ENCODE measurements at regions not wholly inside any gene's neighbourhood (a gene's known extent, or its start where the extent isn't known, plus 50 kb on each side); places are given as distances from the start of the nearest gene placed in this dataset.

- H3K27ac ChIP-seq (ENCODE audit: insufficient read depth, low read length), result no peak overlapping the region
- no peaks in the 10 kb centered on the region for H3K79me2 ChIP-seq (ENCODE audit: control insufficient read depth, insufficient read depth, low read length)
- H2AFZ ChIP-seq (ENCODE audit: low read length), result no peak overlapping the region
- no peaks in the 10 kb centered on the region for H4K20me1 ChIP-seq (ENCODE audit: control insufficient read depth, extremely low read depth, insufficient read depth, low read length)
- no peaks in the 10 kb centered on the region for H3K4me1 ChIP-seq (ENCODE audit: control insufficient read depth, extremely low read depth, insufficient read depth, low read length)
- H3K27me3 ChIP-seq (ENCODE audit: control insufficient read depth, insufficient read depth, low read length), result no peaks in the 10 kb centered on the region
- H3K9ac ChIP-seq (ENCODE audit: insufficient read depth, low read length), result no peak overlapping the region
- no peaks in the 10 kb centered on the region for H3K36me3 ChIP-seq (ENCODE audit: control insufficient read depth, insufficient read depth, low read length)
- peak in 1 of 2 donors; percentile 1 for DNase-seq (ENCODE audit: low read depth in 2 of 2)
- no peaks in the 10 kb centered on the region for H3K9me3 ChIP-seq (ENCODE audit: control insufficient read depth, insufficient read depth, low read depth, low read length)
- no peak overlapping the region for H3K4me3 ChIP-seq (replicated peaks in 1 of 4; ENCODE audit: control extremely low read depth in 1 of 4, insufficient read depth in 1 of 4, low read depth in 3 of 4, low read length in 4 of 4)
- no peak overlapping the region for H3K4me2 ChIP-seq (ENCODE audit: extremely low read depth, insufficient read depth, low read length)
- TF ChIP-seq CTCF (conservative IDR thresholded peaks at IDR 0.05 in 1 of 2, IDR thresholded peaks at IDR 0.05 in 1 of 2; ENCODE audit: low read depth in 1 of 2, low read length in 2 of 2), result no peak
- no peak for TF ChIP-seq EZH2 (IDR thresholded peaks at IDR 0.05; ENCODE audit: low read length, missing control alignments)
Observed at GRCh38 chr3:144361002-144361401, 389.4 kb downstream of the DIPK2A start.

- Histone ChIP-seq H3K27ac (ENCODE audit: insufficient read depth, low read length) (no peak overlapping the region), H3K79me2 (ENCODE audit: control insufficient read depth, insufficient read depth, low read length) (no peaks in the 10 kb centered on the region), H3K9ac (ENCODE audit: insufficient read depth, low read length) (no peak overlapping the region), H3K9me3 (ENCODE audit: control insufficient read depth, insufficient read depth, low read depth, low read length) (no peaks in the 10 kb centered on the region), H3K4me2 (ENCODE audit: extremely low read depth, insufficient read depth, low read length) (no peak overlapping the region), H2AFZ (ENCODE audit: low read length) (no peak overlapping the region), H3K27me3 (ENCODE audit: control insufficient read depth, insufficient read depth, low read length) (no peaks in the 10 kb centered on the region), H3K4me3 (replicated peaks in 1 of 4; ENCODE audit: control extremely low read depth in 1 of 4, insufficient read depth in 1 of 4, low read depth in 3 of 4, low read length in 4 of 4) (no peak overlapping the region), H3K4me1 (ENCODE audit: control insufficient read depth, extremely low read depth, insufficient read depth, low read length) (no peaks in the 10 kb centered on the region), H4K20me1 (ENCODE audit: control insufficient read depth, extremely low read depth, insufficient read depth, low read length) (no peaks in the 10 kb centered on the region), H3K36me3 (ENCODE audit: control insufficient read depth, insufficient read depth, low read length) (no peaks in the 10 kb centered on the region)
- peak; percentile 32 to 65 for DNase-seq (ENCODE audit: low read depth in 2 of 2)
- TF ChIP-seq CTCF (conservative IDR thresholded peaks at IDR 0.05 in 1 of 2, IDR thresholded peaks at IDR 0.05 in 1 of 2; ENCODE audit: low read depth in 1 of 2, low read length in 2 of 2) (no peak), EZH2 (IDR thresholded peaks at IDR 0.05; ENCODE audit: low read length, missing control alignments) (no peak)
Observed at GRCh38 chr3:144362126-144362525, 390.5 kb downstream of the DIPK2A start.

GRCh38 chr3:144363856-144364255 lies 392.2 kb downstream of the DIPK2A start:
- no peak overlapping the region for H2AFZ ChIP-seq (ENCODE audit: low read length)
- no peak overlapping the region for H3K9ac ChIP-seq (ENCODE audit: insufficient read depth, low read length)
- H3K9me3 ChIP-seq (ENCODE audit: control insufficient read depth, insufficient read depth, low read depth, low read length), result no peaks in the 10 kb centered on the region
- no peaks in the 10 kb centered on the region for H3K79me2 ChIP-seq (ENCODE audit: control insufficient read depth, insufficient read depth, low read length)
- TF ChIP-seq CTCF (conservative IDR thresholded peaks at IDR 0.05 in 1 of 2, IDR thresholded peaks at IDR 0.05 in 1 of 2; ENCODE audit: low read depth in 1 of 2, low read length in 2 of 2) (no peak), EZH2 (IDR thresholded peaks at IDR 0.05; ENCODE audit: low read length, missing control alignments) (no peak)
- no peaks in the 10 kb centered on the region for H4K20me1 ChIP-seq (ENCODE audit: control insufficient read depth, extremely low read depth, insufficient read depth, low read length)
- no peak overlapping the region for H3K27ac ChIP-seq (ENCODE audit: insufficient read depth, low read length)
- no peaks in the 10 kb centered on the region for H3K4me1 ChIP-seq (ENCODE audit: control insufficient read depth, extremely low read depth, insufficient read depth, low read length)
- DNase-seq (ENCODE audit: low read depth in 2 of 2), result peak in 1 of 2 donors; percentile 9
- H3K4me3 ChIP-seq (replicated peaks in 1 of 4; ENCODE audit: control extremely low read depth in 1 of 4, insufficient read depth in 1 of 4, low read depth in 3 of 4, low read length in 4 of 4), result no peak overlapping the region
- H3K27me3 ChIP-seq (ENCODE audit: control insufficient read depth, insufficient read depth, low read length), result no peaks in the 10 kb centered on the region
- no peak overlapping the region for H3K4me2 ChIP-seq (ENCODE audit: extremely low read depth, insufficient read depth, low read length)
- H3K36me3 ChIP-seq (ENCODE audit: control insufficient read depth, insufficient read depth, low read length), result no peaks in the 10 kb centered on the region
